MM.1S (cell line): ENCODE measurements at regions not wholly inside any gene's neighbourhood (a gene's known extent, or its start where the extent isn't known, plus 50 kb on each side); places are given as distances from the start of the nearest gene placed in this dataset.

Experiments
- DNase-seq: peaks from one replicate; pipeline ENCODE4 v3.0.0-alpha.2; 2015
- H2AFZ ChIP-seq: fragments of 300-600 bp; sonication (generic); 2 replicates; pipeline ENCODE4 v1.6.0; 2016; ENCODE audit warnings: antibody characterized with exemption, low read length
- H3F3A ChIP-seq: fragments of 300-600 bp; sonication (generic); 2 replicates; pipeline ENCODE4 v1.6.1; 2016; ENCODE audit warnings: mild to moderate bottlenecking, antibody characterized with exemption, low read length, moderate library complexity, mixed read lengths; ENCODE audit not compliant: insufficient read depth
- H3K27ac ChIP-seq: fragments of 300-600 bp; sonication (generic); 2 replicates; pipeline ENCODE4 v1.5.1; 2016; ENCODE audit warnings: mild to moderate bottlenecking, low read length
- H3K27me3 ChIP-seq: fragments of 300-600 bp; sonication (generic); replicated peaks from 2 replicates; pipeline ENCODE4 v1.6.0; 2016; ENCODE audit warnings: low read length; ENCODE audit not compliant: insufficient read depth
- H3K36me3 ChIP-seq: fragments of 300-600 bp; sonication (generic); replicated peaks from 2 replicates; pipeline ENCODE4 v1.6.1; 2016; ENCODE audit warnings: mild to moderate bottlenecking, low read length, mixed read lengths; ENCODE audit not compliant: insufficient read depth
- H3K4me1 ChIP-seq: fragments of 300-600 bp; sonication (generic); 2 replicates; pipeline ENCODE4 v1.6.1; 2016; ENCODE audit warnings: low read length, mixed read lengths
- H3K4me2 ChIP-seq: fragments of 300-600 bp; sonication (generic); 2 replicates; pipeline ENCODE4 v1.6.0; 2016; ENCODE audit warnings: low read depth, low read length
- H3K4me3 ChIP-seq: fragments of 300-600 bp; sonication (generic); 2 replicates; pipeline ENCODE4 v1.5.1; 2016; ENCODE audit warnings: low read length, mixed read lengths
- H3K79me2 ChIP-seq: fragments of 300-600 bp; sonication (generic); 2 replicates; pipeline ENCODE4 v1.6.1; 2016; ENCODE audit warnings: mixed run types, low read length, mixed read lengths
- H3K9ac ChIP-seq: fragments of 300-600 bp; sonication (generic); 2 replicates; pipeline ENCODE4 v1.6.1; 2016; ENCODE audit warnings: low read length, mixed read lengths
- H3K9me2 ChIP-seq: fragments of 300-600 bp; sonication (generic); replicated peaks from 2 replicates; pipeline ENCODE4 v1.6.1; 2016; ENCODE audit warnings: mild to moderate bottlenecking, low read length, mixed read lengths; ENCODE audit not compliant: insufficient read depth
- H3K9me3 ChIP-seq: fragments of 300-600 bp; sonication (generic); replicated peaks from 2 replicates; pipeline ENCODE4 v1.6.1; 2016; ENCODE audit warnings: mild to moderate bottlenecking, low read length, mixed read lengths; ENCODE audit not compliant: insufficient read depth
- H4K20me1 ChIP-seq: fragments of 300-600 bp; sonication (generic); 2 replicates; pipeline ENCODE4 v1.6.1; 2016; ENCODE audit warnings: mild to moderate bottlenecking, low read length, moderate library complexity, mixed read lengths; ENCODE audit not compliant: insufficient read depth
- CTCF ChIP-seq: fragments of 300-600 bp; sonication (generic); IDR thresholded peaks from 2 replicates; pipeline ENCODE4 v1.5.1; 2016; ENCODE audit warnings: antibody characterized with exemption, low read length, mixed read lengths
- EZH2 ChIP-seq: fragments of 300-600 bp; sonication (generic); optimal IDR thresholded peaks from 2 replicates; pipeline ENCODE3; 2017; ENCODE audit warnings: low read depth, mild to moderate bottlenecking, antibody characterized with exemption, low read length, mixed read lengths

- Histone ChIP-seq H3K9me3 (no peaks in the 10 kb centered on the region), H3K27me3 (no peaks in the 10 kb centered on the region)
Observed at GRCh38 chrX:53738370-53738906, 51.9 kb upstream of the HUWE1 start.

More at GRCh38 chrX:53738370-53738906, 51.9 kb upstream of the HUWE1 start:
- H3K9ac ChIP-seq: no peak overlapping the region
- H2AFZ ChIP-seq: no peak overlapping the region
- H3K79me2 ChIP-seq: no peaks in the 10 kb centered on the region
- no peaks in the 10 kb centered on the region for H3K9me2 ChIP-seq
- H3K4me1 ChIP-seq: no peaks in the 10 kb centered on the region
- H4K20me1 ChIP-seq: no peaks in the 10 kb centered on the region
- no peak overlapping the region for H3K27ac ChIP-seq
- H3K4me3 ChIP-seq: no peak overlapping the region
- DNase-seq: no peak
- H3K4me2 ChIP-seq: no peak overlapping the region
- H3K36me3 ChIP-seq: no peaks in the 10 kb centered on the region
- H3F3A ChIP-seq: no peaks in the 10 kb centered on the region
- TF ChIP-seq CTCF (no peak), EZH2 (no peak)
